Small intestine (tissue), 7 donors: ENCODE measurements at regions not wholly inside any gene's neighbourhood (a gene's known extent, or its start where the extent isn't known, plus 50 kb on each side); places are given as distances from the start of the nearest gene placed in this dataset.

Source experiments
- DNase-seq, 2 donors: peaks; one replicate each; pipeline versions ENCODE4 v3.0.0 to v3.0.0-alpha.2; 2013
- FAIRE-seq: peaks from 2 replicates; lab custom pipeline; 2012; peaks lifted over from hg19 to GRCh38; lab: Jason Lieb, UNC
- H3K27ac ChIP-seq, 3 donors: one replicate each; pipeline ENCODE4 v1.5.1; 2013; ENCODE audit warnings: low read length in 2 of 3, mild to moderate bottlenecking in 2 of 3, control low read depth in 1 of 3, inconsistent platforms in 1 of 3, low read depth in 1 of 3, moderate library complexity in 1 of 3
- H3K27me3 ChIP-seq, 3 donors: one replicate each; pipeline ENCODE4 v1.6.1; 2013; ENCODE audit warnings: low read length in 3 of 3, inconsistent platforms in 1 of 3; ENCODE audit not compliant: control insufficient read depth in 3 of 3, insufficient read depth in 3 of 3
- H3K36me3 ChIP-seq, 3 donors: one replicate each; pipeline ENCODE4 v1.6.1; 2013; ENCODE audit warnings: low read length in 3 of 3, inconsistent platforms in 1 of 3, low read depth in 1 of 3, mild to moderate bottlenecking in 1 of 3, moderate library complexity in 1 of 3; ENCODE audit not compliant: control insufficient read depth in 3 of 3, insufficient read depth in 2 of 3
- H3K4me1 ChIP-seq, 3 donors: one replicate each; pipeline ENCODE4 v1.6.1; 2013; ENCODE audit warnings: low read length in 2 of 3, inconsistent platforms in 1 of 3, low read depth in 1 of 3, mild to moderate bottlenecking in 1 of 3, moderate library complexity in 1 of 3; ENCODE audit not compliant: control insufficient read depth in 3 of 3, insufficient read depth in 2 of 3
- H3K4me3 ChIP-seq, 3 donors: one replicate each; pipeline ENCODE4 v1.5.1; 2013; ENCODE audit warnings: low read length in 3 of 3, control low read depth in 1 of 3, inconsistent platforms in 1 of 3, low read depth in 1 of 3, mild to moderate bottlenecking in 1 of 3, moderate library complexity in 1 of 3
- H3K9me3 ChIP-seq, 2 donors: one replicate each; pipeline ENCODE4 v1.6.1; 2013; ENCODE audit warnings: low read depth in 1 of 2, low read length in 1 of 2; ENCODE audit not compliant: control insufficient read depth in 2 of 2, insufficient read depth in 1 of 2
- WGBS, 3 donors: extraction: QIAGEN DNeasy Blood & Tissue Kit; methylation state at CpG; one replicate each; pipeline ENCODE4 v1.1.7; 2013; 5-methylcytosine and 5-hydroxymethylcytosine counted together
- donor health status: healthy with polysubstance abuse.
- donor health status: control.
- donor health status: control.
- donor health status: Bipolar disorder and iron deficiency.
- donor health status: healthy.

GRCh38 chr6:18335948-18336347 lies 51.2 kb upstream of the RNF144B start:
- H3K36me3 ChIP-seq, result no peaks in the 10 kb centered on the region
- no peak overlapping the region for H3K27ac ChIP-seq

GRCh38 chr6:18334251-18334650 lies 52.9 kb upstream of the RNF144B start:
- H3K9me3 ChIP-seq, result no peaks in the 10 kb centered on the region
- H3K36me3 ChIP-seq, result no peaks in the 10 kb centered on the region
- 91 to 97% (median 94%) methylated on average over 2 of the region's 2 CpGs for WGBS, 3 donors
- no peak overlapping the region for H3K4me3 ChIP-seq
- no peak overlapping the region for H3K27ac ChIP-seq
- no peak for DNase-seq
- no peak for FAIRE-seq
- no peaks in the 10 kb centered on the region for H3K4me1 ChIP-seq
- no peaks in the 10 kb centered on the region for H3K27me3 ChIP-seq

More at GRCh38 chr6:18335948-18336347, 51.2 kb upstream of the RNF144B start:
- WGBS, 3 donors, result 53 to 75% (median 62%) methylated on average over 1 of the region's 1 CpG
- Histone ChIP-seq H3K4me3 (no peak overlapping the region), H3K9me3 (no peaks in the 10 kb centered on the region), H3K4me1 (no peaks in the 10 kb centered on the region), H3K27me3 (no peaks in the 10 kb centered on the region)
- FAIRE-seq (no peak), DNase-seq (no peak)

GRCh38 chr6:18330548-18331081 lies 56.5 kb upstream of the RNF144B start:
- Histone ChIP-seq H3K9me3 (no peaks in the 10 kb centered on the region), H3K4me3 (no peak overlapping the region), H3K4me1 (no peaks in the 10 kb centered on the region), H3K27ac (peak overlapping the region in 1 of 3 donors; percentile 50), H3K27me3 (no peaks in the 10 kb centered on the region), H3K36me3 (no peaks in the 10 kb centered on the region)
- 63 to 83% (median 72%) methylated on average over 6 of the region's 6 CpGs for WGBS, 3 donors
- FAIRE-seq (no peak), DNase-seq (no peak)

GRCh38 chr6:18329776-18330175 lies 57.4 kb upstream of the RNF144B start:
- H3K27me3 ChIP-seq, result no peaks in the 10 kb centered on the region
- H3K4me1 ChIP-seq, result no peaks in the 10 kb centered on the region
- FAIRE-seq (no peak), DNase-seq (no peak)
- H3K4me3 ChIP-seq, result no peak overlapping the region
- WGBS, 3 donors, result 65 to 70% (median 68%) methylated on average over 3 of the region's 3 CpGs
- H3K36me3 ChIP-seq, result no peaks in the 10 kb centered on the region
- no peak overlapping the region for H3K27ac ChIP-seq
- no peaks in the 10 kb centered on the region for H3K9me3 ChIP-seq

GRCh38 chr6:18328540-18328939 lies 58.6 kb upstream of the RNF144B start:
- H3K27me3 ChIP-seq, result no peaks in the 10 kb centered on the region
- H3K36me3 ChIP-seq, result no peaks in the 10 kb centered on the region
- FAIRE-seq, result no peak
- no peak for DNase-seq
- H3K9me3 ChIP-seq, result no peaks in the 10 kb centered on the region
- 25 to 32% (median 26%) methylated on average over 3 of the region's 3 CpGs for WGBS, 3 donors
- H3K4me3 ChIP-seq, result no peak overlapping the region
- no peak overlapping the region for H3K27ac ChIP-seq
- no peaks in the 10 kb centered on the region for H3K4me1 ChIP-seq

- Histone ChIP-seq H3K4me3 (no peak overlapping the region), H3K9me3 (no peaks in the 10 kb centered on the region), H3K4me1 (no peaks in the 10 kb centered on the region), H3K27ac (no peak overlapping the region), H3K36me3 (no peaks in the 10 kb centered on the region), H3K27me3 (no peaks in the 10 kb centered on the region)
- no peak for DNase-seq
- WGBS, 3 donors, result 69 to 94% (median 86%) methylated on average over 2 of the region's 2 CpGs
- FAIRE-seq, result no peak
Observed at GRCh38 chr6:18328070-18328469, 59.1 kb upstream of the RNF144B start.

GRCh38 chr6:18327626-18328025 lies 59.5 kb upstream of the RNF144B start:
- FAIRE-seq, result no peak
- no peak overlapping the region for H3K27ac ChIP-seq
- no peaks in the 10 kb centered on the region for H3K27me3 ChIP-seq
- H3K36me3 ChIP-seq, result no peaks in the 10 kb centered on the region
- no peaks in the 10 kb centered on the region for H3K4me1 ChIP-seq
- no peak for DNase-seq
- H3K9me3 ChIP-seq, result no peaks in the 10 kb centered on the region
- H3K4me3 ChIP-seq, result no peak overlapping the region
- WGBS, 3 donors, result 71 to 77% (median 74%) methylated on average over 5 of the region's 5 CpGs

- Histone ChIP-seq H3K27ac (no peak overlapping the region), H3K4me3 (no peak overlapping the region), H3K4me1 (no peaks in the 10 kb centered on the region), H3K36me3 (no peaks in the 10 kb centered on the region), H3K27me3 (no peaks in the 10 kb centered on the region), H3K9me3 (no peaks in the 10 kb centered on the region)
- FAIRE-seq, result no peak
- DNase-seq, result no peak
- 57 to 73% (median 67%) methylated on average over 6 of the region's 6 CpGs for WGBS, 3 donors
Observed at GRCh38 chr6:18326980-18327379, 60.2 kb upstream of the RNF144B start.

GRCh38 chr6:18326001-18326400 lies 61.1 kb upstream of the RNF144B start:
- Histone ChIP-seq H3K4me1 (no peaks in the 10 kb centered on the region), H3K9me3 (no peaks in the 10 kb centered on the region), H3K4me3 (no peak overlapping the region), H3K27ac (no peak overlapping the region), H3K36me3 (no peaks in the 10 kb centered on the region), H3K27me3 (no peaks in the 10 kb centered on the region)
- DNase-seq (no peak), FAIRE-seq (no peak)
- WGBS, 3 donors, result 69 to 81% (median 74%) methylated on average over 2 of the region's 2 CpGs
